HUES6 (cell line): ENCODE measurements at regions not wholly inside any gene's neighbourhood (a gene's known extent, or its start where the extent isn't known, plus 50 kb on each side); places are given as distances from the start of the nearest gene placed in this dataset.

Source experiments
- H3K27ac ChIP-seq: 2 replicates; pipeline ENCODE4 v1.7.0; 2013; ENCODE audit warnings: low read depth, mild to moderate bottlenecking, low read length, inconsistent platforms
- H3K27me3 ChIP-seq: 2 replicates; pipeline ENCODE4 v1.6.1; 2013; ENCODE audit warnings: low read length; ENCODE audit not compliant: control insufficient read depth, insufficient read depth
- H3K36me3 ChIP-seq: 2 replicates; pipeline ENCODE4 v1.6.1; 2013; ENCODE audit warnings: low read length; ENCODE audit not compliant: control insufficient read depth, insufficient read depth
- H3K4me1 ChIP-seq: 2 replicates; pipeline ENCODE4 v1.6.1; 2013; ENCODE audit warnings: low read length; ENCODE audit not compliant: control insufficient read depth, insufficient read depth
- H3K4me3 ChIP-seq: 2 replicates; pipeline ENCODE4 v1.5.1; 2013; ENCODE audit warnings: low read depth, low read length
- H3K9ac ChIP-seq: one replicate; pipeline ENCODE4 v1.6.1; 2013; ENCODE audit warnings: mild to moderate bottlenecking, low read length
- H3K9me3 ChIP-seq: 2 replicates; pipeline ENCODE4 v1.6.1; 2013; ENCODE audit warnings: low read depth, low read length; ENCODE audit not compliant: control insufficient read depth, insufficient read depth

GRCh38 chr11:134535029-134536025 lies 123.3 kb upstream of the B3GAT1 start:
- Histone ChIP-seq H3K4me3 (no peak overlapping the region), H3K9ac (no peak overlapping the region), H3K36me3 (no peaks in the 10 kb centered on the region), H3K9me3 (no peaks in the 10 kb centered on the region), H3K27me3 (no peaks in the 10 kb centered on the region), H3K4me1 (no peaks in the 10 kb centered on the region), H3K27ac (no peak overlapping the region)

GRCh38 chr11:134533511-134533910 lies 121.5 kb upstream of the B3GAT1 start:
- no peak overlapping the region for H3K9ac ChIP-seq
- H3K4me3 ChIP-seq = no peak overlapping the region
- no peaks in the 10 kb centered on the region for H3K27me3 ChIP-seq
- no peaks in the 10 kb centered on the region for H3K4me1 ChIP-seq
- no peaks in the 10 kb centered on the region for H3K9me3 ChIP-seq
- H3K36me3 ChIP-seq = no peaks in the 10 kb centered on the region
- H3K27ac ChIP-seq = no peak overlapping the region

GRCh38 chr11:134532921-134533421 lies 120.9 kb upstream of the B3GAT1 start:
- no peaks in the 10 kb centered on the region for H3K9me3 ChIP-seq
- no peak overlapping the region for H3K9ac ChIP-seq
- H3K4me3 ChIP-seq = no peak overlapping the region
- H3K36me3 ChIP-seq = no peaks in the 10 kb centered on the region
- no peaks in the 10 kb centered on the region for H3K27me3 ChIP-seq
- no peaks in the 10 kb centered on the region for H3K4me1 ChIP-seq
- no peak overlapping the region for H3K27ac ChIP-seq

GRCh38 chr11:134532131-134532920 lies 120.3 kb upstream of the B3GAT1 start:
- Histone ChIP-seq H3K36me3 (no peaks in the 10 kb centered on the region), H3K4me1 (no peaks in the 10 kb centered on the region), H3K9me3 (no peaks in the 10 kb centered on the region), H3K4me3 (no peak overlapping the region), H3K27ac (no peak overlapping the region), H3K9ac (no peak overlapping the region), H3K27me3 (no peaks in the 10 kb centered on the region)

GRCh38 chr11:134531327-134532130 lies 119.5 kb upstream of the B3GAT1 start:
- Histone ChIP-seq H3K9me3 (no peaks in the 10 kb centered on the region), H3K27ac (no peak overlapping the region), H3K9ac (no peak overlapping the region), H3K36me3 (no peaks in the 10 kb centered on the region), H3K4me3 (no peak overlapping the region), H3K27me3 (no peaks in the 10 kb centered on the region), H3K4me1 (no peaks in the 10 kb centered on the region)

GRCh38 chr11:134530636-134531326 lies 118.7 kb upstream of the B3GAT1 start:
- H3K9me3 ChIP-seq = no peaks in the 10 kb centered on the region
- no peak overlapping the region for H3K27ac ChIP-seq
- H3K4me1 ChIP-seq = no peaks in the 10 kb centered on the region
- no peak overlapping the region for H3K9ac ChIP-seq
- no peaks in the 10 kb centered on the region for H3K27me3 ChIP-seq
- no peak overlapping the region for H3K4me3 ChIP-seq
- no peaks in the 10 kb centered on the region for H3K36me3 ChIP-seq

GRCh38 chr11:134529212-134530096 lies 117.4 kb upstream of the B3GAT1 start:
- Histone ChIP-seq H3K9me3 (no peaks in the 10 kb centered on the region), H3K9ac (no peak overlapping the region), H3K27ac (no peak overlapping the region), H3K27me3 (no peaks in the 10 kb centered on the region), H3K36me3 (no peaks in the 10 kb centered on the region), H3K4me3 (no peak overlapping the region), H3K4me1 (no peaks in the 10 kb centered on the region)

- no peaks in the 10 kb centered on the region for H3K4me1 ChIP-seq
- no peak overlapping the region for H3K4me3 ChIP-seq
- no peaks in the 10 kb centered on the region for H3K27me3 ChIP-seq
- H3K36me3 ChIP-seq = no peaks in the 10 kb centered on the region
- H3K9me3 ChIP-seq = no peaks in the 10 kb centered on the region
- no peak overlapping the region for H3K9ac ChIP-seq
- H3K27ac ChIP-seq = no peak overlapping the region
Measured at GRCh38 chr11:134528453-134528852, 116.4 kb upstream of the B3GAT1 start.

GRCh38 chr11:134527382-134528243 lies 115.6 kb upstream of the B3GAT1 start:
- no peak overlapping the region for H3K9ac ChIP-seq
- H3K27me3 ChIP-seq = no peaks in the 10 kb centered on the region
- H3K9me3 ChIP-seq = no peaks in the 10 kb centered on the region
- H3K27ac ChIP-seq = no peak overlapping the region
- no peak overlapping the region for H3K4me3 ChIP-seq
- no peaks in the 10 kb centered on the region for H3K4me1 ChIP-seq
- no peaks in the 10 kb centered on the region for H3K36me3 ChIP-seq
